GM19240 (cell line): ENCODE measurements at regions not wholly inside any gene's neighbourhood (a gene's known extent, or its start where the extent isn't known, plus 50 kb on each side); places are given as distances from the start of the nearest gene placed in this dataset.
A peak's percentile ranks its signal among the peaks of the same experiment; 100 is the strongest.

Experiments used
- DNase-seq: peaks from one replicate; pipeline ENCODE4 v3.0.0; 2011; ENCODE audit warnings: low spot score; ENCODE audit not compliant: insufficient read length

- peak; percentile 52 for DNase-seq
Observed at GRCh38 chr3:127483902-127484591, 106.5 kb downstream of the TPRA1 start.

GRCh38 chr3:127483005-127483641 lies 107.4 kb downstream of the TPRA1 start:
- no peak for DNase-seq

GRCh38 chr3:127482216-127483004 lies 108.1 kb downstream of the TPRA1 start:
- no peak for DNase-seq

GRCh38 chr3:127480196-127480954 lies 110.2 kb downstream of the TPRA1 start:
- no peak for DNase-seq

GRCh38 chr3:127479449-127479848 lies 111.1 kb downstream of the TPRA1 start:
- no peak for DNase-seq

GRCh38 chr3:127478922-127479321 lies 111.6 kb downstream of the TPRA1 start:
- DNase-seq = no peak

- DNase-seq = no peak
Observed at GRCh38 chr3:127477396-127477795, 113.1 kb downstream of the TPRA1 start.

- no peak for DNase-seq
Observed at GRCh38 chr3:127476936-127477335, 113.6 kb downstream of the TPRA1 start.

- no peak for DNase-seq
Observed at GRCh38 chr3:127475975-127476705, 114.4 kb downstream of the TPRA1 start.

GRCh38 chr3:127475391-127475790 lies 115.1 kb downstream of the TPRA1 start:
- DNase-seq = no peak

- no peak for DNase-seq
Observed at GRCh38 chr3:127473244-127474024, 117.1 kb downstream of the TPRA1 start.

GRCh38 chr3:127472506-127472905 lies 118.0 kb downstream of the TPRA1 start:
- DNase-seq = no peak

- no peak for DNase-seq
Observed at GRCh38 chr3:127471142-127471541, 119.4 kb downstream of the TPRA1 start.

- no peak for DNase-seq
Observed at GRCh38 chr3:127469760-127470159, 120.8 kb downstream of the TPRA1 start.

- no peak for DNase-seq
Observed at GRCh38 chr3:127467391-127467790, 123.1 kb downstream of the TPRA1 start.

- DNase-seq = no peak
Observed at GRCh38 chr3:127464642-127465041, 125.9 kb downstream of the TPRA1 start.

- DNase-seq = no peak
Observed at GRCh38 chr3:127462111-127462655, 128.3 kb downstream of the TPRA1 start.

GRCh38 chr3:127461286-127461910 lies 129.1 kb downstream of the TPRA1 start:
- no peak for DNase-seq

GRCh38 chr3:127459891-127460290 lies 130.6 kb downstream of the TPRA1 start:
- DNase-seq = no peak
